ENCODE measurements at regions not wholly inside any gene's neighbourhood (a gene's known extent, or its start where the extent isn't known, plus 50 kb on each side); places are given as distances from the start of the nearest gene placed in this dataset.

GRCh38 chr14:55512421-55512820 is 67.6 kb upstream of the KTN1 start:
- intact Hi-C loops (cut with DNase I; ENCODE audit: low total_unique reads) = no loop called here
- Histone ChIP-seq H3K27ac (no peak overlapping the region), H3K4me3 (no peak overlapping the region), H3K4me1 (peaks cover 6% of the 10 kb centered on the region), H3K27me3 (no peaks in the 10 kb centered on the region), H3K9me3 (no peaks in the 10 kb centered on the region), H3K36me3 (ENCODE audit: low read depth, missing control alignments) (no peaks in the 10 kb centered on the region)
- no peak for DNase-seq
- no peak for TF ChIP-seq CTCF (IDR thresholded peaks at IDR 0.05)
- no peak for TF ChIP-seq POLR2A (IDR thresholded peaks at IDR 0.05)
- WGBS, 2 donors = 48 to 50% methylated on average over 1 of the region's 1 CpG

GRCh38 chr14:55513491-55513890 is 66.5 kb upstream of the KTN1 start:
- DNase-seq = no peak
- Histone ChIP-seq H3K9me3 (no peaks in the 10 kb centered on the region), H3K27ac (no peak overlapping the region), H3K4me1 (peaks cover 6% of the 10 kb centered on the region), H3K27me3 (no peaks in the 10 kb centered on the region), H3K36me3 (ENCODE audit: low read depth, missing control alignments) (no peaks in the 10 kb centered on the region), H3K4me3 (no peak overlapping the region)
- WGBS, 2 donors = 85 to 95% methylated on average over 10 of the region's 10 CpGs
- intact Hi-C loops (cut with DNase I; ENCODE audit: low total_unique reads) = no loop called here
- no peak for TF ChIP-seq POLR2A (IDR thresholded peaks at IDR 0.05)
- no peak for TF ChIP-seq CTCF (IDR thresholded peaks at IDR 0.05)

GRCh38 chr14:55514819-55515490 is 65.1 kb upstream of the KTN1 start:
- no peak for DNase-seq
- TF ChIP-seq POLR2A (IDR thresholded peaks at IDR 0.05) = no peak
- TF ChIP-seq CTCF (IDR thresholded peaks at IDR 0.05) = no peak
- Histone ChIP-seq H3K4me3 (no peak overlapping the region), H3K36me3 (ENCODE audit: low read depth, missing control alignments) (no peaks in the 10 kb centered on the region), H3K27ac (no peak overlapping the region), H3K9me3 (no peaks in the 10 kb centered on the region), H3K27me3 (no peaks in the 10 kb centered on the region), H3K4me1 (peaks cover 6% of the 10 kb centered on the region)
- intact Hi-C loops (cut with DNase I; ENCODE audit: low total_unique reads) = no loop called here
- 59 to 72% methylated on average over 17 of the region's 17 CpGs for WGBS, 2 donors

GRCh38 chr14:55516776-55517175 is 63.2 kb upstream of the KTN1 start:
- H3K9me3 ChIP-seq = no peaks in the 10 kb centered on the region
- H3K36me3 ChIP-seq (ENCODE audit: low read depth, missing control alignments) = no peaks in the 10 kb centered on the region
- no peak for TF ChIP-seq POLR2A (IDR thresholded peaks at IDR 0.05)
- no peak for TF ChIP-seq CTCF (IDR thresholded peaks at IDR 0.05)
- 98 to 99% methylated on average over 4 of the region's 4 CpGs for WGBS, 2 donors
- no peak overlapping the region for H3K4me3 ChIP-seq
- intact Hi-C loops (cut with DNase I; ENCODE audit: low total_unique reads) = no loop called here
- H3K27me3 ChIP-seq = no peaks in the 10 kb centered on the region
- no peak for DNase-seq
- no peak overlapping the region for H3K27ac ChIP-seq
- peaks cover 6% of the 10 kb centered on the region for H3K4me1 ChIP-seq

GRCh38 chr14:55518391-55518790 is 61.6 kb upstream of the KTN1 start:
- H3K9me3 ChIP-seq = no peaks in the 10 kb centered on the region

More at GRCh38 chr14:55518391-55518790, 61.6 kb upstream of the KTN1 start:
- no peaks in the 10 kb centered on the region for H3K4me1 ChIP-seq
- H3K27me3 ChIP-seq = no peaks in the 10 kb centered on the region
- TF ChIP-seq POLR2A (IDR thresholded peaks at IDR 0.05) (no peak), CTCF (IDR thresholded peaks at IDR 0.05) (no peak)
- intact Hi-C loops (cut with DNase I; ENCODE audit: low total_unique reads) = no loop called here
- H3K27ac ChIP-seq = no peak overlapping the region
- DNase-seq = peak; percentile 28
- no peaks in the 10 kb centered on the region for H3K36me3 ChIP-seq (ENCODE audit: low read depth, missing control alignments)
- H3K4me3 ChIP-seq = no peak overlapping the region
